A549 (cell line): ENCODE measurements at regions not wholly inside any gene's neighbourhood (a gene's known extent, or its start where the extent isn't known, plus 50 kb on each side); places are given as distances from the start of the nearest gene placed in this dataset.

ENCODE experiments used
- ATAC-seq, 2 experiments: fragments of 200-7000 bp in 1 of 2; fragments of >200 bp in 1 of 2; cut with Nextera tagmentation in 1 of 2; cut with Tn5 transposase in 1 of 2; 3 replicates each; pipeline versions ENCODE4 v1.8.0 to v1.9.1; 2018 to 2020; ENCODE audit warnings: mild to moderate bottlenecking in 1 of 2, moderate library complexity in 1 of 2
- CTCF ChIA-PET: fragments of 300-600 bp; sonication (Branson Sonifier 250); formaldehyde crosslinking; extraction: SDS; loops from one replicate; lab custom pipeline; 2021; ENCODE audit warnings: antibody characterized with exemption, inconsistent platforms; lab: Yijun Ruan, JAX
- POLR2A ChIA-PET: fragments of 350-600 bp; formaldehyde crosslinking; extraction: SDS; loops from one replicate; lab custom pipeline; 2021; ENCODE audit warnings: antibody characterized with exemption, inconsistent platforms; lab: Yijun Ruan, JAX
- DNase-seq, 2 experiments: peaks; one replicate each; pipeline versions ENCODE4 v3.0.0 to v3.0.0-alpha.2; 2011 to 2016; ENCODE audit warnings: low read depth in 1 of 2, low spot score in 1 of 2
- FAIRE-seq: peaks from 2 replicates; lab custom pipeline; 2011; peaks lifted over from hg19 to GRCh38; lab: Jason Lieb, UNC
- H3K27ac ChIP-seq, 2 experiments: fragments of >200 bp; sonication (Bioruptor Twin); formaldehyde crosslinking; 3 replicates each; pipeline ENCODE4 v1.5.1; 2016 to 2017
- H3K4me1 ChIP-seq: fragments of >200 bp; sonication (Bioruptor Twin); formaldehyde crosslinking; 3 replicates; pipeline ENCODE4 v1.6.1; 2016
- H3K4me2 ChIP-seq: fragments of >200 bp; sonication (Bioruptor Twin); formaldehyde crosslinking; 3 replicates; pipeline ENCODE4 v1.6.1; 2016
- H3K4me3 ChIP-seq: fragments of >200 bp; sonication (Bioruptor Twin); formaldehyde crosslinking; 3 replicates; pipeline ENCODE4 v1.5.1; 2016
- H3K9me3 ChIP-seq: fragments of >200 bp; sonication (Bioruptor Twin); formaldehyde crosslinking; 3 replicates; pipeline ENCODE4 v1.6.1; 2016
- CHD4 ChIP-seq: fragments of 200-600 bp; sonication (generic); IDR thresholded peaks from 2 replicates; pipeline ENCODE4 v1.6.1; 2016; ENCODE audit warnings: antibody characterized with exemption, mild to moderate bottlenecking, borderline replicate concordance
- EP300 ChIP-seq, 2 experiments: fragments of >200 bp; sonication (Bioruptor Twin); formaldehyde crosslinking; IDR thresholded peaks; 2 replicates in 1 of 2; 3 replicates in 1 of 2; pipeline ENCODE4 v1.6.1; 2016 to 2017
- ESRRA ChIP-seq: fragments of 150-350 bp; IDR thresholded peaks from 2 replicates; pipeline ENCODE4 v1.6.1; 2014; ENCODE audit warnings: mild to moderate bottlenecking, low read length, borderline replicate concordance
- FOSL2 ChIP-seq, 2 experiments: fragments of 450-650 bp in 1 of 2; fragments of >200 bp in 1 of 2; sonication (Bioruptor Twin) in 1 of 2; formaldehyde crosslinking; IDR thresholded peaks; 2 replicates each; pipeline versions ENCODE4 v1.5.0 to v1.6.1; 2016 to 2020; ENCODE audit warnings: mild to moderate bottlenecking in 1 of 2, moderate library complexity in 1 of 2
- FOXS1 ChIP-seq: fragments of 250-450 bp; sonication (Bioruptor Pico); IDR thresholded peaks from 2 replicates; pipeline ENCODE4 v1.5.0; 2020; ENCODE audit warnings: mild to moderate bottlenecking, moderate library complexity
- HDAC2 ChIP-seq: fragments of 200-600 bp; sonication (generic); IDR thresholded peaks from 2 replicates; pipeline ENCODE4 v1.6.1; 2016
- HOXA7 ChIP-seq: fragments of 250-450 bp; sonication (Bioruptor Pico); IDR thresholded peaks from 2 replicates; pipeline ENCODE4 v1.5.0; 2020; ENCODE audit warnings: mild to moderate bottlenecking, moderate library complexity
- HOXB5 ChIP-seq: fragments of 250-450 bp; sonication (Bioruptor Pico); IDR thresholded peaks from 2 replicates; pipeline ENCODE4 v1.5.0; 2020; ENCODE audit warnings: mild to moderate bottlenecking, moderate library complexity
- JUNB ChIP-seq: fragments of >200 bp; sonication (Bioruptor Twin); formaldehyde crosslinking; IDR thresholded peaks from 2 replicates; pipeline ENCODE4 v1.6.1; 2016
- KDM5A ChIP-seq: fragments of 200-600 bp; sonication (generic); IDR thresholded peaks from 2 replicates; pipeline ENCODE4 v1.6.1; 2016; ENCODE audit warnings: antibody characterized with exemption, mild to moderate bottlenecking
- NFE2L2 ChIP-seq: fragments of 150-350 bp; conservative IDR thresholded peaks from 2 replicates; pipeline ENCODE4 v1.6.1; 2014; ENCODE audit warnings: low read length
- NPAS2 ChIP-seq: fragments of 250-450 bp; sonication (Bioruptor Pico); IDR thresholded peaks from 2 replicates; pipeline ENCODE4 v1.8.0; 2022; ENCODE audit warnings: mild to moderate bottlenecking, moderate library complexity, borderline replicate concordance
- PHF8 ChIP-seq: fragments of 200-600 bp; sonication (generic); IDR thresholded peaks from 2 replicates; pipeline ENCODE4 v1.6.1; 2016; ENCODE audit warnings: low read depth, mild to moderate bottlenecking, antibody characterized with exemption, moderate library complexity, borderline replicate concordance
- RFX5 ChIP-seq: fragments of 450-650 bp; IDR thresholded peaks from 2 replicates; pipeline ENCODE4 v1.7.1; 2014; ENCODE audit warnings: antibody characterized with exemption, mild to moderate bottlenecking, moderate library complexity
- RNF2 ChIP-seq: fragments of 200-600 bp; sonication (generic); IDR thresholded peaks from 2 replicates; pipeline ENCODE4 v1.6.1; 2016; ENCODE audit warnings: low read depth, mild to moderate bottlenecking, antibody characterized with exemption, moderate library complexity, borderline replicate concordance
- ZNF302 ChIP-seq: fragments of 250-450 bp; sonication (Bioruptor Pico); IDR thresholded peaks from 2 replicates; pipeline ENCODE4 v1.9.0; 2021; ENCODE audit warnings: inconsistent platforms, mild to moderate bottlenecking, moderate library complexity
- WGBS: methylation state at CpG from one replicate; pipeline ENCODE4 v1.1.6; 2017; ENCODE audit errors: missing lambda C conversion rate; 5-methylcytosine and 5-hydroxymethylcytosine counted together
- TF ChIP-seq, protein P1 (sequence below): fragments of 150-350 bp; IDR thresholded peaks from 2 replicates; pipeline ENCODE4 v1.6.1; 2014; ENCODE audit warnings: low read depth, mild to moderate bottlenecking, low read length
- TF ChIP-seq, protein P2 (sequence below): IDR thresholded peaks from 2 replicates; pipeline ENCODE4 v1.6.1; 2012; ENCODE audit warnings: low read depth, borderline replicate concordance
- TF ChIP-seq, protein P3 (sequence below): fragments of 250-450 bp; sonication (Bioruptor Pico); IDR thresholded peaks from 2 replicates; pipeline ENCODE4 v1.5.0; 2020; ENCODE audit warnings: low read depth, mild to moderate bottlenecking, moderate library complexity
- TF ChIP-seq, protein P4 (sequence below): fragments of >200 bp; sonication (Bioruptor Twin); formaldehyde crosslinking; IDR thresholded peaks from 3 replicates; pipeline ENCODE4 v1.5.1; 2016

DNA sequence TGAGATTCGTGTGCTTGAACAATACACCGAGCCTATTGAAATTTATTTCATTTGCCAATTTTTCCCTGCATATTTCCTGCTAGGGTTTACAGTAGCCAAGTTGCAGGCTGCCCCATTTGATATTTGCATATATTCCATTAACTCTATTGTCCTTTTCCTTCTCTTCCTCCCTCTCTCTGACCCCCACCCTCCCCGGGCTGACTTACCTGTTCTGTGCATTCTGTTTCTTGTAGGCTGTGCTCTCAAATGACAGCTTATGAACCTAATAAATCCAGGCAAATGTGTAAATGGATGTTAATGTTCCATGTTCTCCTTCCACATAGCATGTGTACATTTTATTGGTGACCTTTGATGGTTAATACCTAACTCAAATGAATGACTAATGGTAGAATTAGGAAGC lies 1169.2 kb upstream of the WWC1 start (continued):
- no peak for TF ChIP-seq HOXB5
- no peak for TF ChIP-seq JUNB
- no peak for TF ChIP-seq ZNF302
- TF ChIP-seq CHD4: no peak

DNA sequence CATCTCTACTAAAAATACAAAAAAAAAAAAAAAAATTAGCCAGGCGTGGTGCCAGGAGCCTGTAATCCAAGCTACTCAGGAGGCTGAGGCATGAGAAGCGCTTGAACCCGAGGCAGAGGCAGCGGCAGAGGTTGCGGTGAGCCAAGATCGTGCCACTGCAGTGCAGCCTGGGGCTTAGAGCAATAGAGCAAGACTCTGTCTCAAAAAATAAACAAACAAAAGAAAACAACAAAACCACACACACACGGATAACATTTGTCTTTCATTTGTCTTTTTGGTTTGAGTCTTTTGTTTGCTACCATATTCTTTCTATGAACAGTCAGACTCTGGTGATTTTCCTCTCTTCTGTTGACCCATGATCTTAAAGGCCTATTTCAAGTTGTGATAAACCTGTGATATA lies 1168.3 kb upstream of the WWC1 start:
- no peak for FAIRE-seq
- POLR2A ChIA-PET: no interaction called here

DNA sequence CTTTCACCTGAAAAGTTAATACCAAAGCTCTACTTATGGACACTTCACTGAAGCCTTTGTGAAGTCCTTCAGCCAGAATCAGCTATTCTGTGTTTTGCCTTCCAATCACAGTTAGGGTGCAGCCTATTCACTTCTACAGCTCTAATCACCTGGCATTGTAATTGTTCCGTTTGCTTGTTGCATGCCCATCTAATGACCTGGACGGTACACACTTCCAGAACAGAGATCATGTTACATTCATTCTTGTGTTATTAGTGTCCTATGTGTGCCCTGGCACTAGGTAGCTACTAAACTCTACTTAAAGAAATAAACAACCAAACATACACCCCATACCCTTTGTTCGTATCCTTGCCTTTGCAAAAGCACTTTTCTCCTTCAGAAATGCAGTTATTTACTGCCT lies 1162.9 kb upstream of the WWC1 start:
- ATAC-seq (no peak), FAIRE-seq (no peak), DNase-seq (no peak)
- no peak overlapping the region for H3K4me3 ChIP-seq
- ChIA-PET POLR2A (no interaction called here), CTCF (no interaction called here)
- H3K4me1 ChIP-seq: no peaks in the 10 kb centered on the region
- 3% methylated on average over 3 of the region's 3 CpGs for WGBS
- no peak overlapping the region for H3K4me2 ChIP-seq
- no peaks in the 10 kb centered on the region for H3K9me3 ChIP-seq
- no peak for TF ChIP-seq ZNF302
- TF ChIP-seq FOSL2 (IDR thresholded peaks at IDR 0.05): no peak
- TF ChIP-seq FOSL2 (CRISPR knock-in tag; IDR thresholded peaks at IDR 0.05): no peak
- TF ChIP-seq, protein P1, sequence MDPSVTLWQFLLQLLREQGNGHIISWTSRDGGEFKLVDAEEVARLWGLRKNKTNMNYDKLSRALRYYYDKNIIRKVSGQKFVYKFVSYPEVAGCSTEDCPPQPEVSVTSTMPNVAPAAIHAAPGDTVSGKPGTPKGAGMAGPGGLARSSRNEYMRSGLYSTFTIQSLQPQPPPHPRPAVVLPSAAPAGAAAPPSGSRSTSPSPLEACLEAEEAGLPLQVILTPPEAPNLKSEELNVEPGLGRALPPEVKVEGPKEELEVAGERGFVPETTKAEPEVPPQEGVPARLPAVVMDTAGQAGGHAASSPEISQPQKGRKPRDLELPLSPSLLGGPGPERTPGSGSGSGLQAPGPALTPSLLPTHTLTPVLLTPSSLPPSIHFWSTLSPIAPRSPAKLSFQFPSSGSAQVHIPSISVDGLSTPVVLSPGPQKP: no peak
- TF ChIP-seq, protein P2, sequence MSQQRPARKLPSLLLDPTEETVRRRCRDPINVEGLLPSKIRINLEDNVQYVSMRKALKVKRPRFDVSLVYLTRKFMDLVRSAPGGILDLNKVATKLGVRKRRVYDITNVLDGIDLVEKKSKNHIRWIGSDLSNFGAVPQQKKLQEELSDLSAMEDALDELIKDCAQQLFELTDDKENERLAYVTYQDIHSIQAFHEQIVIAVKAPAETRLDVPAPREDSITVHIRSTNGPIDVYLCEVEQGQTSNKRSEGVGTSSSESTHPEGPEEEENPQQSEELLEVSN: no peak
- no peak for TF ChIP-seq NPAS2
- no peak for TF ChIP-seq RNF2
- no peak overlapping the region for H3K27ac ChIP-seq

More for the DNA sequence above, 1168.3 kb upstream of the WWC1 start:
- TF ChIP-seq PHF8: no peak
- TF ChIP-seq EP300 (IDR thresholded peaks at IDR 0.05): no peak
- TF ChIP-seq, protein P1: no peak
- TF ChIP-seq, protein P2: no peak
- TF ChIP-seq ESRRA: no peak
- TF ChIP-seq KDM5A: no peak
- TF ChIP-seq FOXS1: no peak
- TF ChIP-seq HOXA7: no peak
- TF ChIP-seq, protein P3, sequence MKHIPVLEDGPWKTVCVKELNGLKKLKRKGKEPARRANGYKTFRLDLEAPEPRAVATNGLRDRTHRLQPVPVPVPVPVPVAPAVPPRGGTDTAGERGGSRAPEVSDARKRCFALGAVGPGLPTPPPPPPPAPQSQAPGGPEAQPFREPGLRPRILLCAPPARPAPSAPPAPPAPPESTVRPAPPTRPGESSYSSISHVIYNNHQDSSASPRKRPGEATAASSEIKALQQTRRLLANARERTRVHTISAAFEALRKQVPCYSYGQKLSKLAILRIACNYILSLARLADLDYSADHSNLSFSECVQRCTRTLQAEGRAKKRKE (CRISPR knock-in tag): no peak
- no peak for TF ChIP-seq JUNB
- no peak for TF ChIP-seq RFX5
- TF ChIP-seq, protein P4, sequence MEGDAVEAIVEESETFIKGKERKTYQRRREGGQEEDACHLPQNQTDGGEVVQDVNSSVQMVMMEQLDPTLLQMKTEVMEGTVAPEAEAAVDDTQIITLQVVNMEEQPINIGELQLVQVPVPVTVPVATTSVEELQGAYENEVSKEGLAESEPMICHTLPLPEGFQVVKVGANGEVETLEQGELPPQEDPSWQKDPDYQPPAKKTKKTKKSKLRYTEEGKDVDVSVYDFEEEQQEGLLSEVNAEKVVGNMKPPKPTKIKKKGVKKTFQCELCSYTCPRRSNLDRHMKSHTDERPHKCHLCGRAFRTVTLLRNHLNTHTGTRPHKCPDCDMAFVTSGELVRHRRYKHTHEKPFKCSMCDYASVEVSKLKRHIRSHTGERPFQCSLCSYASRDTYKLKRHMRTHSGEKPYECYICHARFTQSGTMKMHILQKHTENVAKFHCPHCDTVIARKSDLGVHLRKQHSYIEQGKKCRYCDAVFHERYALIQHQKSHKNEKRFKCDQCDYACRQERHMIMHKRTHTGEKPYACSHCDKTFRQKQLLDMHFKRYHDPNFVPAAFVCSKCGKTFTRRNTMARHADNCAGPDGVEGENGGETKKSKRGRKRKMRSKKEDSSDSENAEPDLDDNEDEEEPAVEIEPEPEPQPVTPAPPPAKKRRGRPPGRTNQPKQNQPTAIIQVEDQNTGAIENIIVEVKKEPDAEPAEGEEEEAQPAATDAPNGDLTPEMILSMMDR: no peak
- no peak for TF ChIP-seq HDAC2
- TF ChIP-seq NFE2L2: no peak
- TF ChIP-seq, all 56 proteins: peak for 0
- no peak for DNase-seq
- ATAC-seq: no peak
- Histone ChIP-seq H3K4me1 (no peaks in the 10 kb centered on the region), H3K4me2 (no peak overlapping the region), H3K9me3 (no peaks in the 10 kb centered on the region), H3K27ac (no peak overlapping the region), H3K4me3 (no peak overlapping the region)
- 13% methylated on average over 7 of the region's 7 CpGs for WGBS
- CTCF ChIA-PET: interaction anchor here (0.5 kb wide), 1 partner anchor 16 kb away, joined by 3 read pairs; no protein-coding TSS in a partner anchor
